Effector memory CD8-positive, alpha-beta T cell (primary cell): ENCODE measurements at regions not wholly inside any gene's neighbourhood (a gene's known extent, or its start where the extent isn't known, plus 50 kb on each side); places are given as distances from the start of the nearest gene placed in this dataset.
"Not testable (repeated sequence)": the region's sequence is repeated elsewhere in the genome, so short reads cannot be mapped to it uniquely, and the experiment has no call there.

Source experiments
- ATAC-seq: fragments of 150-1000 bp; cut with Tn5 transposase; replicated peaks from 2 replicates; pipeline ENCODE4 v1.10.0; 2021; ENCODE audit warnings: mild to moderate bottlenecking, moderate library complexity
- DNase-seq, 3 experiments: peaks; one replicate each; pipeline ENCODE4 v3.0.0; 2021
- H3K27ac Mint-ChIP-seq, 2 donors: one replicate each; pipeline ENCODE4 v1.8.0; 2022; ENCODE audit warnings: mild to moderate bottlenecking in 2 of 2, mixed read lengths in 2 of 2, moderate library complexity in 2 of 2
- H3K27me3 Mint-ChIP-seq, 2 donors: one replicate each; pipeline ENCODE4 v1.8.0; 2022; ENCODE audit warnings: mixed read lengths in 2 of 2
- H3K36me3 Mint-ChIP-seq: one replicate; pipeline ENCODE4 v1.8.0; 2022; ENCODE audit warnings: mild to moderate bottlenecking, moderate library complexity, mixed read lengths; ENCODE audit not compliant: insufficient read depth
- H3K4me1 Mint-ChIP-seq, 2 donors: one replicate each; pipeline ENCODE4 v1.8.0; 2022; ENCODE audit warnings: low read depth in 2 of 2, mixed read lengths in 2 of 2
- H3K4me3 Mint-ChIP-seq, 2 donors: one replicate each; pipeline ENCODE4 v1.8.0; 2022; ENCODE audit warnings: mild to moderate bottlenecking in 2 of 2, mixed read lengths in 2 of 2, moderate library complexity in 2 of 2
- H3K9me3 Mint-ChIP-seq, 2 donors: one replicate each; pipeline ENCODE4 v1.8.0; 2022; ENCODE audit warnings: mixed read lengths in 2 of 2

DNA sequence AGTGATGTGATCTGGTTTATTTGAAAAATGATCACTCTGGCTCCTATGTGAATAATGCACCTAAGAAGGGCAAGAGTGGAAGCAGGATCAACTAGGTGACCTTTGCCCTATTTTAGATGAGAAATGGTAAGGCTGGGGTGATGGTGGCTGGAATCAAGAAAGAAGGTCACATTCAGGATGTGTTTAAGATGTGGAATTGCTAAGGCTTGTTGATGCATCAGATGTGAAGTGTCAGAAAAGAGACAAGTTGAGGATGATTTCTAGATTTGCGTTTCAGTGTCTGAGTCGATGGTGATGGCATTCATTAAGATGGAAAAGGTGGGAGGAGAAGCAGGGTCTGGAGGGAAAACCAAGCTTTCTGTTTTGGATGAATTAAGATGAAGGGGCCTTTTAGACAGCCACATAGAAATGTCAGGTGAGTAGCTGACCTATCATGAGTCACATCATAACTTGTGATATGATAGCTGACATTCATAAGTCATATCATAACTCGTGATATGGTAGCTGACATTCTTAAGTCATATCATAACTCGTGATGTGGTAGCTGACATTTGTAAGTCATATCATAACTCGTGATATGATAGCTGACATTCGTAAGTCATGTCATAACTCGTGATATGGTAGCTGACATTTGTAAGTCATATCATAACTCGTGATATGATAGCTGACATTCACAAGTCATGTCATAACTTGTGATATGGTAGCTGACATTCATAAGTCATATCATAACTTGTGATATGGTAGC is 101.2 kb upstream of the SEC11C start:
- DNase-seq: no peak
- no peaks in the 10 kb centered on the region for H3K9me3 Mint-ChIP-seq

DNA sequence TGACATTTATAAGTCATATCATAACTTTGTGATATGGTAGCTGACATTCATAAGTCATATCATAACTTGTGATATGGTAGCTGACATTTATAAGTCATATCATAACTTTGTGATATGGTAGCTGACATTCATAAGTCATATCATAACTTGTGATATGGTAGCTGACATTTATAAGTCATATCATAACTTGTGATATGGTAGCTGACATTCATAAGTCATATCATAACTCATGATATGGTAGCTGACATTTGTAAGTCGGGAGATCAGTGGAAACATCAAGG is 100.7 kb upstream of the SEC11C start:
- H3K4me3 Mint-ChIP-seq, H3K36me3 Mint-ChIP-seq, H3K27ac Mint-ChIP-seq, H3K4me1 Mint-ChIP-seq, ATAC-seq, DNase-seq, H3K9me3 Mint-ChIP-seq: not testable (repeated sequence)
- peaks cover 12 to 38% of the 10 kb centered on the region in 2 donors for H3K27me3 Mint-ChIP-seq

More for the DNA sequence above, 101.2 kb upstream of the SEC11C start:
- Mint-ChIP-seq H3K36me3 (no peaks in the 10 kb centered on the region), H3K4me1 (no peaks in the 10 kb centered on the region), H3K27ac (no peak overlapping the region), H3K4me3 (no peak overlapping the region), H3K27me3 (peaks cover 12 to 38% of the 10 kb centered on the region in 2 donors)
- ATAC-seq: no peak

DNA sequence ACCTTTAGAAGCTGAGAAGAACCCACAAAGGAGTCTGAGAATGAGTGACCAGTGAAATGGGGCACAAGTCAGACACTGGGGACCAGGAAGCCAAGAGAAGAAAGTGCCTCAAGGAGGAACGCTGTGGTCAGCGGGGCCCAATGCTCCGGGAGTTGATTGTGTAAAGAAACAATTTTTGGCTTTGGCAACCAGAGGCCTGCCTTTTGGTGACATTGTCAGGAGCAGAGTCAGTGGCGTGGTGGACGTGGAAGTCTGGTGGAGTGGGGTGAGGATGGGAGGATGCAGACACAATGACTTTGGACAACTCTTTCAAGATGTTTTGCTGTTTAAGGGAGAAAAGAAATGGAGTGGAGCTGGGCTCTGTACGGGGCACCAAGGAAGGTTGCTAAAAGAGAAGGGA is 100.2 kb upstream of the SEC11C start:
- Mint-ChIP-seq H3K9me3 (no peaks in the 10 kb centered on the region), H3K4me1 (no peaks in the 10 kb centered on the region), H3K27ac (no peak overlapping the region), H3K4me3 (no peak overlapping the region), H3K27me3 (peaks cover 12 to 38% of the 10 kb centered on the region in 2 donors), H3K36me3 (no peaks in the 10 kb centered on the region)
- DNase-seq (no peak), ATAC-seq (no peak)

DNA sequence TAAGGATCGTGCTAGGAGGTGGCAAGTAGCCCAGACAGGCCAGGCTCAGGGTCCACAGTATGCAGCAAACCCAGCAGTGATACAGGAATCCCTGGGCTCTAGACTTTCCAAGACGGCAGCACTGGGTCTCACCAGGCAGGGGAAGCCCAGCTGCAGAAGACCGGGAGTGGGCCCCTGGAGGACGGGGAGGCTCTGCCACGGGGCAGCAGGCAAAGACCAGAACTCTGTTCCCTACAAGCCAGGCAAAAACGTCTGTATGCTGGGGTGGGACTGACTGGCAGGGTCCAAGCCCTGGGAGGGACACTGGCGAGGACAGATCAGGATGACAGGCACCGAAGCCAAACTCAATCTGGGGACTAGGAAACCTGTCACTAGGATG is 98.9 kb upstream of the SEC11C start:
- no peaks in the 10 kb centered on the region for H3K36me3 Mint-ChIP-seq
- H3K4me1 Mint-ChIP-seq: no peaks in the 10 kb centered on the region
- peaks cover 12 to 35% of the 10 kb centered on the region in 2 donors for H3K27me3 Mint-ChIP-seq
- no peaks in the 10 kb centered on the region for H3K9me3 Mint-ChIP-seq
- H3K4me3 Mint-ChIP-seq: no peak overlapping the region
- DNase-seq (no peak), ATAC-seq (no peak)
- no peak overlapping the region for H3K27ac Mint-ChIP-seq

DNA sequence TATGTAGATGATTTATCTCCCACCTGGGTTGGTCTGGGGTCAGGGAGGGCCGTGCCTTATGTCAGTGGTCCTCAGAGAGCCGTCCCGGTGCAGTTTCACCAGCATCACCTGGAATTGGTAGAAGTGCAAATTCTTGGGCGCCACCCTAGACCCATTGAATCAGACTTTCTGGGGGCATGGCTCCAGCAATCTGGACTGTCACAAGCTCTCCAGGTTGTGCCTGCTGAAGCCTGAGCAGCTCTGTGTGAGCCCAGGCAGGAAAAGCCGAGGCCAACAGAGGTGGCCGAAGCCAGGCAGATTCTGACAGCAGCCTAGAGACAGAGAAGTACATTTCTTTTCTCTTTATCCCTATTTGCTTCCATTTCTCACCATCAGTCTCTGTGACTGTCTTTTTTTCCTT is 98.4 kb upstream of the SEC11C start:
- H3K36me3 Mint-ChIP-seq: no peaks in the 10 kb centered on the region
- peaks cover 12 to 38% of the 10 kb centered on the region in 2 donors for H3K27me3 Mint-ChIP-seq
- H3K4me1 Mint-ChIP-seq: no peaks in the 10 kb centered on the region
- no peak overlapping the region for H3K4me3 Mint-ChIP-seq
- no peaks in the 10 kb centered on the region for H3K9me3 Mint-ChIP-seq
- no peak overlapping the region for H3K27ac Mint-ChIP-seq
- ATAC-seq (no peak), DNase-seq (no peak)

DNA sequence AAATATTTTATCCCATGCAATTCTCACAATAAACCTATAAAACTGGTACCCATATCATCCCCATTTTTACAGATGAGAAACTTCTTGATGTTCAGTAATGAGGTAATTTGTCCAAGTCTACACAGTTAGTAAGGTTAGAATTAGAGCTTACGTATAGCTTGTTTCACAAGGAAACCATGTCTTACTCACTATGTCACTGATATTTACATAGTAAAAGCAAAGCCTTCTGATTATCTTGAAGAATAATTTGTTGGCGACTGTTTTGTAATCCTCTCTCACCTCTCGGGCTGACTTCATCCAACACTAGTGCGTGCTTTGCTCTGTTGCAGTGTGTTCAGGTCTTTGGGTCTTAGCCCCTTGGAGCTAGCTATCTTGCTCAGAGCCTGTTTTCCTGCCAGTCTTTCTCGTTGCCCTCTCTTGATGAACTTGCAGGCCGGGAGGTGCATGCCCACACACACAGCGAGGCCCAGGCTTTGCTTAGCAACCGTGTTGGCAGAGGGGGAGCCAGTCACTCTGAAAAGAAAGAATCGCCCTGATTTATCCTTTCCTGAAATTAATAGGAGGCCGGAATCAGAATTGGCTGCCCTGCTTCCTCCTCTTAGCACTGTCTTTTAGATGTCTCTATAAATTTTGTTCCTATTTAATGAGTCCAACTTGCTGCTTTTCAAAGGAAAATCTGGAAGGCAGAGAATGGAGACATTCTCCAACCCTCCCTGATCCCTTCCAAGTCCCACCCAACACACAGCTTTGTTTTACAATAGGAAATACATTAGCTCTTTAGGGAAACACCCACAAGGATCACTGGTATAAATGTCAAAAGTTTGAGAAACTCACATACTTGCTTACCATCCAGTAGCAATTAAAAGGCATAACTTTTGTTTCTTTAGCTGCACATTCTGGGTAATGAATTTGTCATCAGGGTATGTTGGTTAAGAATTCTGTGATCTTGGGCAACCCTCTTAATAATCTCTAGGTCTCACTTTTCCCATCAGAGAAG is 97.6 kb upstream of the SEC11C start:
- DNase-seq: no peak

DNA sequence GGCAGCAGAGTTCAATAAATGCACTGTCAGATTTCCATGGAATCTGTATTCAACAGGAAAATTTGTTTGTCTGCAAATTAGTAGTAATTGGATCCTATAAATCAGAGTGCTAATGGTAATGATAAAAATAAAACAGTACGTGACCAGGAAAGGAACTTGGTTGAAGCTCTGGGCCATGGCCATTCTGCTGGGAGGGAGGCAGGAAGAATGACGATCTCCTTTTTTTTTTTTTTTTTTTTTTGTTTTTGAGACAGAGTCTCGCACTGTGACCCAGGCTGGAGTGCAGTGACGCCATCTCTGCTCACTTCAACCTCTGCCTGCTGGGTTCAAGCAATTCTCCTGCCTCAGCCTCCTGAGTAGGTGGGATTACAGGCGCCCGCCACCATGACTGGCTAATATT is 94.8 kb upstream of the SEC11C start:
- H3K27ac Mint-ChIP-seq: no peak overlapping the region
- DNase-seq: no peak
- H3K4me1 Mint-ChIP-seq: no peaks in the 10 kb centered on the region
- H3K9me3 Mint-ChIP-seq: no peaks in the 10 kb centered on the region
- ATAC-seq: no peak
- peaks cover 19 to 51% of the 10 kb centered on the region in 2 donors for H3K27me3 Mint-ChIP-seq
- no peaks in the 10 kb centered on the region for H3K36me3 Mint-ChIP-seq
- no peak overlapping the region for H3K4me3 Mint-ChIP-seq

More for the DNA sequence above, 97.6 kb upstream of the SEC11C start:
- ATAC-seq: no peak
- H3K4me3 Mint-ChIP-seq: no peak overlapping the region
- H3K4me1 Mint-ChIP-seq: no peaks in the 10 kb centered on the region
- H3K36me3 Mint-ChIP-seq: no peaks in the 10 kb centered on the region
- H3K27ac Mint-ChIP-seq: no peak overlapping the region
- H3K9me3 Mint-ChIP-seq: no peaks in the 10 kb centered on the region
- H3K27me3 Mint-ChIP-seq: peaks cover 16 to 46% of the 10 kb centered on the region in 2 donors

DNA sequence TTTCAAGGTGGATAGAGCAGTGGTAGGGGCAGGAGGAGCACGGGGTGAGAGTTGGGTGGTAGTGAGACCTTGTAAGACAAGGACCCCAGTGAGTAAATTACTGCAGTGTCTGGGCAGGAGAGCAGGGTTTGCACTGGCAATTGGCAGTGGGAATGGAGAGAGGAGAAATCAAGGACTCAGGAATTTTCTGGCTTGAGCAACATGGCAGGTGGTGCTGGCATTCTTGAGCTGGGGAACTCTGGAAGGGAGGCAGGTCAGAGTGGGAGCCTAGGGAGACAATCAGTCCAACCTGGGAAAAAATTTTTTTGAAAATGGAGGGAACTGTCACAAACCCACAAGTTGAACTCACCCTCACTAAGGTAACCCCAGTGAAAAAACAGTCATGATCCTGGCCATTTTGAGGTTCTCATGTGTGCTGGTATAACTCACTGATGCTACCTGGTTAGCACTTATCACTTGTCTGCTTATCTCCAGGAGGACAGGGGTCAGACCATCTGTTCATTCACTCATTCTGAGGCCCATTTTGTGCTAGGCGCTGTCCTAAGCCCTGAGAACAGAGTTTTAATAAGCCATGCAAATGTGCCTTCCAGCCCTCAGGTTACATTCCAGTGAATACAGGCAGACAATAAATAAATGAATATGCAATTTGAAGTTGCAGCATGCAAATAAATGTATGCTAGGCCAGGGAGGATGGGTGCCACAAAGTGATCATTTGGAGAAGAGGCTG is 92.2 kb upstream of the SEC11C start:
- Mint-ChIP-seq H3K27ac (no peak overlapping the region), H3K4me1 (peaks cover 0 to 1% of the 10 kb centered on the region in 2 donors), H3K27me3 (peaks cover 13 to 62% of the 10 kb centered on the region in 2 donors), H3K9me3 (no peaks in the 10 kb centered on the region), H3K4me3 (no peak overlapping the region), H3K36me3 (no peaks in the 10 kb centered on the region)
- ATAC-seq (no peak), DNase-seq (no peak)

DNA sequence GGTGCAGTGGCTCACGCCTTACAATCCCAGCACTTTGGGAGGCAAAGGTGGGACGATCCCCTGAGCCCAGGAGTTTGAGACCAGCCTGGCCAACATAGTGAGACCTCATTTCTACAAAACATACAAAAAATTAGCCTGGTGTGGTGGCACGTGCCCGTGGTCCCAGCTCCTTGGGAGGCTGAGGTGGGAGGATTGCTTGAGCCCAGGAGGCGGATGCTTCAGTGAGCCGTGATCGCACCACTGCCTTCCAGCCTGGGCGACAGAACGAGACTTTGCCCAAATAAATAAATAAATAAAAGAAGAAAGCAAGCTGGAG is 91.7 kb upstream of the SEC11C start:
- Mint-ChIP-seq H3K4me1 (peaks cover 0 to 1% of the 10 kb centered on the region in 2 donors), H3K36me3 (no peaks in the 10 kb centered on the region), H3K27ac (no peak overlapping the region), H3K4me3 (no peak overlapping the region), H3K27me3 (peaks cover 13 to 67% of the 10 kb centered on the region in 2 donors), H3K9me3 (no peaks in the 10 kb centered on the region)
- DNase-seq (no peak), ATAC-seq (no peak)

DNA sequence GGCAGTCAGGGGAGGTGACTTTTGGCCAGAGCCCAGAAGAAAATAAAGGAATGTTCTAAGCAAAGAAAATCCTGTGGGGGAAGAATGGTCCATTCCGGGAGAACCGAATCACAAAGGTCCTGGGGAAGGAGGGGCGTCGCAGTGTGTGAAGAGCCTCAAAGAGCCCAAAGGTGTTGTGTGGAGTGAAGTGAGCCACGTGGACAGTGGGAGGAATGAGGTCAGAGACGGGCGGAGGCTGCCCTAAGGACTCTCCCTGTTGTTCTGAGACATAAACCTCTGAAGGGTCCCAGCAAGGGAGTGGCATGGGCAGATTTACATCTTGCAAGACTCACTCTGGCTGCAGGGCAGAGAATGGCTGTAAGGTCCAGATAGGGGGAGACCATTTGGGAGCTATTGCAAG is 91.3 kb upstream of the SEC11C start:
- Mint-ChIP-seq H3K4me1 (peaks cover 0 to 1% of the 10 kb centered on the region in 2 donors), H3K36me3 (no peaks in the 10 kb centered on the region), H3K27me3 (peaks cover 13 to 70% of the 10 kb centered on the region in 2 donors), H3K4me3 (no peak overlapping the region), H3K27ac (no peak overlapping the region), H3K9me3 (no peaks in the 10 kb centered on the region)
- DNase-seq: no peak
- no peak for ATAC-seq

DNA sequence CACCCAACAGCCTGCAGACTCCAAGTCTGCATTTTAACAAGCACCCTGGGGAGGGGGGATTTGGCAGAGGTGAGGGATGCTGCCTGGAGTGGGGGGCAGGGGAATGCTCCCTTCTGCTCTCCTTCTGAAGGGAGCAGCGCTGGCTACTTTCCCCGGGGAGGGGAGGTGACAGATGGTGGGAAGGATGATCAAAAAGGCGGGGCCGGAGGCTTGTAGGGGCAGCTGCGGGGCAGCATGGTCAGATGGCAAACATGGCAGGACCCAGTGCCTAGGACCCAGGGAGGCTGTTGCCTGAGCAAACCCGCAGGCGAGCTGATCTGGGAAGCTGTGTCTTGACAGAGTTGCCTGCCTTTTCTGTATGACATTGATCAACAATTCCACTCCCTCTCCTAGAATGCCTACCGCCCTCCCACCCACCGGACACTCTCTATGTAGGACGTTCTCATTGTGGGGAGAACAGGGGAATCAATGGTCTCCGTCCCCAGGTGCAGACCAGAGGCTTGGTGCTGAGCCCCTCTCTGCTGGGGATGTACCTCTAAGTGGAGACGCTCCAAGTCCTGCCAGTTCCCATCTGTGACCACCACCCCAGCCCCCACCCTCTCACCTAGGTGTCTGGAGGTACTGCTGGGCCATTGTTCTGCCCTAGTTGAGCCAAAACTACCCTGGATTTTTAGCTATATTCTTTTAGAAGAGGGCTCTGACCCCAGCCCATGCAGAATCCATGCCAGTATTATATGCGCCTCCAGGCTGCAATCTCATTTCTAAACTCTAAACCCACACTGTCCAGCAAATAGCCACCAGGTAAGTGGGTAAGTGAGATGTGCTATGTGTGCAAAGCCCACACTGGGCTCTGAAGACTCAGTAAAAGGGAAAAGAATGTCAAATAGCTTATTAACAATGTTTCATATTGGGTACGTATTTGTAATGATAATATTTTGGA is 89.7 kb upstream of the SEC11C start:
- DNase-seq: no peak
- Mint-ChIP-seq H3K36me3 (no peaks in the 10 kb centered on the region), H3K27me3 (peaks cover 13 to 75% of the 10 kb centered on the region in 2 donors), H3K4me3 (no peak overlapping the region), H3K9me3 (no peaks in the 10 kb centered on the region), H3K4me1 (peaks cover 0 to 1% of the 10 kb centered on the region in 2 donors), H3K27ac (no peak overlapping the region)
- ATAC-seq: no peak

DNA sequence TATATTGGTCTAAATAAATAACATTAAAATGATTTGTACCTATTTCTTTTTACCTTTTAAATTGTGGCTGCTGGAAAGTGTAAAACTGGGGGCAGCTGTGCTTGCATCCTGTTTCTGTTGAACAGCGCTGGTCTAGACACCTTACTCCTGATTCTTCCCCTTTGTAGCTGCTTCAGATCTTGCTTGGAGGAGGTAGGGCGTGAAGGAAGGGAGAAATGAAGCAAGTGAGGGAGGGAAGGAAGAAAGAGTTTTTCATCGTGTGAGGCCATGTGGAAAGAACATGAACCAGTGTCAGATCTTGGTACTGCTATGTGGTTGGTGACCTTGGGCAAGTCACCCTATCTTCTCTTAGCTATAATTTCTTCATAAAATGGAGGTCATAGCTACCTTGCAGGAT is 89.0 kb upstream of the SEC11C start:
- Mint-ChIP-seq H3K9me3 (no peaks in the 10 kb centered on the region), H3K4me1 (peaks cover 0 to 1% of the 10 kb centered on the region in 2 donors), H3K27me3 (peaks cover 13 to 76% of the 10 kb centered on the region in 2 donors), H3K36me3 (no peaks in the 10 kb centered on the region), H3K27ac (no peak overlapping the region), H3K4me3 (no peak overlapping the region)
- no peak for ATAC-seq
- DNase-seq: no peak
